ENCODE measurements at regions not wholly inside any gene's neighbourhood (a gene's known extent, or its start where the extent isn't known, plus 50 kb on each side); places are given as distances from the start of the nearest gene placed in this dataset.

DNA sequence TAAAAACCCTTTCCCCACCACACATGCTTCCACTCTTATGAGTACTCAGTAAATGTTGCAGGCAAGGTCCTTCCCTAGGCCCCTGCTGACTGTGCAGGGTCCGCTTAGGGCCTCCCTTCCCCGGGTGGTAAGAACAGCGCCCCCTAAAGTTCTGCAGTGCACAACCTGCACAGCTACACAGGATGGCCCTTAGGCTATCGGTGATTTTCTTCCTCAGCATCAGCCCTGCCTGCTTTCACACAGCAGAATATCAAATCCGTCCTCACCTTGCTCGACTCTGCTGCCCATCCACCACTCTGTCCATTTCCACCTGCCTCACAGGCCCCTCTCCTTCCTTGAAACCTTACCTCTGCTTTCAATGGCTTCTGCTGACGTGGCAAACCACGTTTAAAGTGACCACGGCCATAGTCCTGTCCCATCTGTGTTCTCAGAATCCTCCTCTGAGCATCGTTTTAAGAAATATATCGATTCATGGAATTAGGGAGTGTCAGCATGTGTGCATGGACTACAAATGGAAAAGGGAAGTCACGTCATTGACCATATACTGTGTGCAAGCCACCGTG, 51.4 kb upstream of the TMEM132E start:
- no peak for DNase-seq (ENCODE audit: low read depth)

DNA sequence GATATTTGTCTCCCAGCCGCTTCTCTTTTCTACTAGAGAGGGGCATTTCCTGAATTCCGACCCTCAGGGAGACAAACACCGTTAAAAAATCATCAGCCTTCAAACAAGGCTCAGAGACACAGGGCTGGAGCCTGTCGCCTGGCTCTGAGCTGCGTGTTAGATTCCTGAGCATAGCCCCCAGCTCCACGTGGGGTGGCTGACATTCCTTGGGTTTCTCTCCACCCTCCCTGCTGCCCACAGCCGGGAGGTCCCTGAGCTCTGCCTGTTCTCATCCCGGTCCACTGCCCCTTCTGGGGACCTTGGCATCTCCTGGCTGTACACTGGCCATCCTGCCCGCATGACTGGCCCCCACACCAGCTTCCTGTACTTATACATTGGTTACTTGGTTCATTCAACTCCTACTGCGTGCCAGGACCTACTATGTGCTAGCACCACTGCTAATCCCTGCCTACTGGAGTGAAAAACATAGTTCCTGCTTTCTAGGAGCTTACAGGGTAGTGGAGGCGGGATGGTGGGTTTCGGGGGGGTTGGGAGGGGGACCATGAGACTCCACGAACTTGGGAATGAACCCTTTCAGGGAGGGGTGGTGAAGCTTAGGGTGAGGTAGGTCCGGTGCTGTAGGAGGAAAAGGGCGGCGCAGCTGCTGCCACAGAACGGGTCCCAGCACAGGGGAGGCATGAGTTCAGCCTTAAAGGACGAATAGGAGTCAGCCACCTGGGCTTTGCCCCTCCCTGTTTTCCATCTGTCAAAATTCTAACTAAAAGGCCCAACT, 52.1 kb upstream of the TMEM132E start:
- no peak for DNase-seq (ENCODE audit: low read depth)

- DNase-seq (ENCODE audit: low read depth), result no peak
Measured at GRCh38 chr17:34525651-34526050, 53.7 kb upstream of the TMEM132E start.

- DNase-seq (ENCODE audit: low read depth), result no peak
Measured at GRCh38 chr17:34521955-34522354, 57.4 kb upstream of the TMEM132E start.

DNA sequence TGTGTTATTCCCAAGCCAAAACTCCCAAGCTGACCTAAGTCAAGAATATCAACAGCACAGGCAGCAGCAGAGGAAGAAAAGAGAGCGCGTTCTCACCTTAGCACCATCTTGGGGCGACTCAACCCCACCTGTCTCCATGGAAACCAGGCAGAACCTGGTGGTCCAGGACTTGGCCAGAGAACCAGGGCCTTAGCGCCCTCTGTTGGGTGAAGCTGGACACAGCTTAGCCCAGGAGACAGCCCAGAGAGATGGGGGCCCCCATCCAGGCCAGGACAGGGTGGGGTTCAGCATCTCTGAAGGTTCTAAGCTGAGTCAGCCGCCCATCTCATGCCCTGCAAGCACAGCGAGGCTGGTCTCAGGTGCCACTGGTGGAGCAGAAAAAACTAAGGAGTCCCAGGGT, 60.1 kb upstream of the TMEM132E start:
- DNase-seq (ENCODE audit: low read depth), result no peak

GRCh38 chr17:34517406-34517805, 62.0 kb upstream of the TMEM132E start:
- DNase-seq (ENCODE audit: low read depth), result no peak

DNA sequence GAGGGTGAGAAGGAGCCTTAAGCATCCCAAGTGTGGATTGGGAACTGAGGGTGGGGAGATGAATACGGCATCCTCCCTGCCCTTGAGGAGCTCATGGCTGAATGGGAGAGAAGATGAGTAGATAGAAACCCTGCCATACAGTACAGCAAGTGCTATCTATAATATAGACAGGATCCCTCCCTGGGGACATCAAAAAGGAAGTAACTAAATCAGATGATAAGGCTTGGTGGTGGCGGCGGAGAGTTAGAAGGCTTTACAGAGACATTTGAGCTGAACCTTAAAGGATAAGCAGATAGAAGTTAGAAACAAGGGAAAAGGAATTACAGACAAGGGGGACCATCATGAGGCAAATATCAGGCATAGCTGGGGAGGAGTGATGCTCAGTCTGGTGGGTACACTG, 67.5 kb upstream of the TMEM132E start:
- no peak for DNase-seq (ENCODE audit: low read depth)

DNA sequence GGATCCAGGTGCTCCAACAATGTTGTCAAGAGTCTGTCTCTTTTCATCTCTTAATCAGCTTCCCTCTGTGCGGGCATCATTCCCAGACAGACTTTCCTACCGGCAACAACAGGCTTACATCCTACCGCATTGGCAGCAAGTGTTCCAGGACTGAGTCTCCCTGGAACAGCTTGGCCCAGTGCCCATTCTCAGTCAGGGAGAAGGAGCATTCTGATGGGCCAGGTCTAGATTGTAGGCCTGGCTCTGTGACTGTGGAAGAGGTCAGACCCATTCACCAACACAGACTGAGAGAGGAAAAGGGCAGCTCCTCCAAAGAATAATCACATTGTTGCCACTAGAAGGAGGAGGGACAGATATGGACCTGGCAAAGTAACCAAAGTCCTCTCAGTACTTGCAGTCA, 68.1 kb upstream of the TMEM132E start:
- no peak for DNase-seq (ENCODE audit: low read depth)

- DNase-seq (ENCODE audit: low read depth), result no peak
Measured at GRCh38 chr17:34504814-34505484, 74.4 kb upstream of the TMEM132E start.

- DNase-seq (ENCODE audit: low read depth), result no peak
Measured at GRCh38 chr17:34503528-34504195, 75.7 kb upstream of the TMEM132E start.

- no peak for DNase-seq (ENCODE audit: low read depth)
Measured at GRCh38 chr17:34502426-34502825, 77.0 kb upstream of the TMEM132E start.

DNA sequence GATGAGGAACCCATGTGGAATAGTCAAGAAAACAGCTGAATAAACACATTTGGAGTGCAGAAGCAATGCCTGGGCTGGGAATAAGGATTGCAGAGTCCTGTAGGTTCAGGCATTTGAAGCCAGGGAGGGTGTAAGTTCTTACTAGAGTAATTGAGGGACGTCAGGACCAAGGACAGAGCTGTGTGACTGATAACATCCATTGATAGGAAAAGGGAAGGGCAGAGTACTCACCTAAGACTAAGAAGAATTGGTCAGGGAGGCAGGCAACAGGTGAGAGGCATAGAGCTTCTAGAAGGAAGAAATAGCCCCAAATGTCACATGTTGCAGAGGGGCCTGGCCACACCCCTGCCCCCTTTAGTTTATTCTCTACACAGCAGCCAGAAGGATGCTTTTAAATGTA, 79.8 kb upstream of the TMEM132E start:
- DNase-seq (ENCODE audit: low read depth), result peak; percentile 33

GRCh38 chr17:34493917-34494316, 85.5 kb upstream of the TMEM132E start:
- no peak for DNase-seq (ENCODE audit: low read depth)

- no peak for DNase-seq (ENCODE audit: low read depth)
Measured at GRCh38 chr17:34487626-34488025, 91.8 kb upstream of the TMEM132E start.

DNA sequence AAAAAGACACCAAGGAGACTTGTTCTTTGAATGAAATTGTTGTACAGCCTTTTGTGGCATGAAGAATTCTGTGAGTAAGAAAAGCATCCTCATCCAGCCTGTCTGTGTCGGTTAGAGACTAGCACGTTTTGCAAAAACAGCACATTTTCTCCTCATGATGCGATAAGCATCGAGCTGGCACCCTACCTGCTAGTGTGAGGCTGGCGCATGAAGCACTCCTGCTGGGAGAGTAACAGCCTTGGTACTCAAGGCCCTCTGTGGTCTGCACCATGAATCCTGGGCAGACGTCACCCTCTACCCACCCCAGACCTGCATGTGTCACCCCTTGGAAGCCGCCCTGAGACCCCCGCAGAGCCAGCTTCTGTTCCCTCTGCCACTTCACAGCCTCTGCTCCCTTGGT, 92.6 kb upstream of the TMEM132E start:
- DNase-seq (ENCODE audit: low read depth), result no peak

- DNase-seq (ENCODE audit: low read depth), result no peak
Measured at GRCh38 chr17:34485999-34486398, 93.4 kb upstream of the TMEM132E start.

DNA sequence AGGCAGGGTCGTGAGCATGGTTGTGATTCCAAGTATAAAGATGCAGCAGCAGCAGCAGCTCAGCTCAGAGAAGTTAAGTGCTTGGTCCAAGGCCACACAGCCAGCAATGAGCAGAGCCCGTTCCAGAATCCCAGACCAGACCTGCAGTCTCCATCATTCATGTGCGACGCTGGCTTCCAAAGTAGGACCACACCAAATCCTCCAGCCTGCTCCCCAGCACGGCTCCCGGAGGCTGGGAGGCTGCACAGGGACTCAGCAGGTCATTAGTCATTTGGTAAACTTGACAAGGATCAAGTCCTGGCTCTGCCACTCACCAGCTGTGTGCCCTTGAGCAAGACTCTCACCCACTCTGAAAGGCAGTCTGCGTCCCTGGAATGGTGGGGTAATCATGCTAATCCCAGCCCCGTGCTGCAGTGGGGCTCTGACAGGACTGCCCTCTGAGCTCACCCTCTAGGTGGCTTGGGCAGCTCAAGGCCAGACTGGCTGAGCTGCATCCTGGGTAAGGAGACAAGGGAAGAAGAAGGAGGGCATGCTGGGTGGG, 95.1 kb upstream of the TMEM132E start:
- DNase-seq (ENCODE audit: low read depth), result no peak

- no peak for DNase-seq (ENCODE audit: low read depth)
Measured at GRCh38 chr17:34482730-34483129, 96.7 kb upstream of the TMEM132E start.

- no peak for DNase-seq (ENCODE audit: low read depth)
Measured at GRCh38 chr17:34481779-34482178, 97.6 kb upstream of the TMEM132E start.

DNA sequence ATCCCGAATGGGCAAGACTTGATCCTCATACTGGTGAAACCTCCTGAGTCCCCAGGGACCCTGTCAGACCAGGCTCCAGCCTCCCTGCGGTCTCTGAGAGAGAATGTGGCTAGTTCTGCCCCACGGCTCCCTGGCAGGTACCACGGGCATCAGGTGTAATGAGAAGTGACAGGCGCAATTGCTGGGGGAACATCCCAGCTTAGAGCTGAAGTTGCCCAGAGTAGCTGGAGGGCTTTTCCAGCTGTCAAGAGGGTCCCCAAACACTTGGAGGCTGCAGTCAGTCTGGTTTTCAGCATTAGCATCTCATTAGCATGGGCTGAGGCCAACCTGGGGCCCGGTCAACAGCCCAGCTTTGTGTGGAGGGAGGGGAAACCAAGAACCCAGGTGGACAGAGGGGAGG, 100.0 kb upstream of the TMEM132E start:
- no peak for DNase-seq (ENCODE audit: low read depth)

DNA sequence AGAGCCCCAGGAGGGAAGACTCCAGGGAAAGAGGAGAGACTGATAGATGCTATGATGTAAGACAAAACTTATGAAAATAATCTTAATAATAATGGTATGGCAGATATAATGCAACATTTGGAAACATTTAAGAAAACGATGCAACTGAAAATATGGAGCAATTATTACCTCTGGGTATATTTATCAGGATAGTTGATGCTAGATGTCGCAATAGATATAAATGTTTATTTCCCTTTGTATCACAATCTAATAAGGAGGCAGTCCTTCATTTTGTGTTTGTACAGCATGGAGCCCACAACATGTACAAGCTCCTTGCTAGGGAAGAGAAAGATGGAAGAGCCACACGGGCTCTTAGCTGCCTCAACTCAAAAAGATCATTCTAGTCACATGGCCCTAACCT, 101.1 kb upstream of the TMEM132E start:
- DNase-seq (ENCODE audit: low read depth), result no peak

- no peak for DNase-seq (ENCODE audit: low read depth)
Measured at GRCh38 chr17:34475296-34475695, 104.1 kb upstream of the TMEM132E start.
